H1 (cell line): ENCODE measurements at regions not wholly inside any gene's neighbourhood (a gene's known extent, or its start where the extent isn't known, plus 50 kb on each side); places are given as distances from the start of the nearest gene placed in this dataset.

Experiments used
- CTCF ChIA-PET: fragments of 300-600 bp; sonication (Branson Sonifier 250); formaldehyde crosslinking; loops from one replicate; lab custom pipeline; 2021; ENCODE audit not compliant: partially characterized antibody; lab: Charles Lee
- POLR2A ChIA-PET: fragments of 300-600 bp; sonication (Branson Sonifier 250); formaldehyde crosslinking; loops from one replicate; lab custom pipeline; 2021; ENCODE audit warnings: inconsistent platforms; ENCODE audit not compliant: partially characterized antibody; lab: Charles Lee
- DNase-seq, 2 experiments: peaks; one replicate each; pipeline versions ENCODE4 v3.0.0 to v3.0.0-alpha.2; 2010 to 2022; ENCODE audit warnings: low spot score in 2 of 2, low read depth in 1 of 2, mixed read lengths in 1 of 2
- FAIRE-seq: peaks from 2 replicates; lab custom pipeline; 2011; peaks lifted over from hg19 to GRCh38; lab: Jason Lieb, UNC
- H2AFZ ChIP-seq: 2 replicates; pipeline ENCODE4 v1.8.1; 2012; ENCODE audit warnings: low read length, inconsistent platforms
- H2AK5ac ChIP-seq: 2 replicates; pipeline ENCODE4 v1.6.1; 2013; ENCODE audit warnings: low read depth, low read length
- H2BK120ac ChIP-seq: replicated peaks from 2 replicates; pipeline ENCODE3; 2013; ENCODE audit warnings: low read depth, low read length, inconsistent platforms
- H2BK12ac ChIP-seq: 2 replicates; pipeline ENCODE4 v1.6.1; 2013; ENCODE audit warnings: low read depth, low read length
- H2BK15ac ChIP-seq: 2 replicates; pipeline ENCODE4 v1.6.1; 2013; ENCODE audit warnings: low read length
- H2BK20ac ChIP-seq: 2 replicates; pipeline ENCODE4 v1.6.1; 2013; ENCODE audit warnings: low read length
- H2BK5ac ChIP-seq: 2 replicates; pipeline ENCODE4 v1.6.1; 2013; ENCODE audit warnings: low read depth, low read length
- H3K14ac ChIP-seq: 2 replicates; pipeline ENCODE4 v1.6.1; 2013; ENCODE audit warnings: inconsistent platforms; ENCODE audit not compliant: insufficient read length
- H3K18ac ChIP-seq: 2 replicates; pipeline ENCODE4 v1.6.1; 2013; ENCODE audit warnings: low read length; ENCODE audit errors: extremely low read depth
- H3K23ac ChIP-seq: 2 replicates; pipeline ENCODE4 v1.6.1; 2013; ENCODE audit warnings: inconsistent platforms; ENCODE audit not compliant: insufficient read length
- H3K23me2 ChIP-seq: 2 replicates; pipeline ENCODE4 v1.6.1; 2013; ENCODE audit warnings: low read depth, low read length
- H3K27ac ChIP-seq: 2 replicates; pipeline ENCODE4 v1.6.1; 2011; ENCODE audit warnings: low read depth, low read length, inconsistent platforms
- H3K27me3 ChIP-seq, 4 experiments: replicated peaks in 1 of 4; 1 replicate in 1 of 4; 2 replicates in 3 of 4; pipeline versions ENCODE4 v1.6.1 to v1.8.1; 2011 to 2013; ENCODE audit warnings: low read length in 3 of 4, mild to moderate bottlenecking in 3 of 4, inconsistent platforms in 2 of 4, mixed read lengths in 2 of 4, moderate library complexity in 1 of 4; ENCODE audit not compliant: control insufficient read depth in 3 of 4, insufficient read depth in 3 of 4; ENCODE audit errors: extremely low read depth in 1 of 4
- H3K36me3 ChIP-seq, 4 experiments: 2 replicates each; pipeline versions ENCODE4 v1.6.1 to v1.8.1; 2011 to 2013; ENCODE audit warnings: mild to moderate bottlenecking in 4 of 4, low read length in 3 of 4, moderate library complexity in 2 of 4, control low read depth in 1 of 4, inconsistent platforms in 1 of 4; ENCODE audit not compliant: insufficient read depth in 4 of 4, control insufficient read depth in 2 of 4
- H3K4ac ChIP-seq: replicated peaks from 2 replicates; pipeline ENCODE3; 2013; ENCODE audit warnings: low read length, low read depth, mixed read lengths, inconsistent platforms; ENCODE audit not compliant: insufficient read length
- H3K4me1 ChIP-seq, 4 experiments: replicated peaks in 1 of 4; 1 replicate in 1 of 4; 2 replicates in 3 of 4; pipeline versions ENCODE4 v1.6.1 to v1.8.1; 2011 to 2013; ENCODE audit warnings: low read length in 3 of 4, inconsistent platforms in 2 of 4, mixed read lengths in 1 of 4; ENCODE audit not compliant: insufficient read depth in 4 of 4, control insufficient read depth in 3 of 4
- H3K4me2 ChIP-seq, 2 experiments: 2 replicates each; pipeline versions ENCODE4 v1.6.1 to v1.8.1; 2011 to 2013; ENCODE audit warnings: low read depth in 2 of 2, low read length in 2 of 2, control low read depth in 1 of 2, inconsistent platforms in 1 of 2, mild to moderate bottlenecking in 1 of 2; ENCODE audit not compliant: insufficient read depth in 1 of 2
- H3K4me3 ChIP-seq, 4 experiments: fragments of 200-600, 300-600 bp in 1 of 4; sonication (generic), shearing (Covaris generic), sonication (Bioruptor Twin) in 1 of 4; 2 replicates each; pipeline versions ENCODE4 v1.5.1 to v1.8.1; 2011 to 2016; ENCODE audit warnings: low read length in 4 of 4, low read depth in 3 of 4, control low read depth in 2 of 4, inconsistent platforms in 2 of 4, mild to moderate bottlenecking in 2 of 4, mixed read lengths in 1 of 4, moderate library complexity in 1 of 4; ENCODE audit not compliant: insufficient read depth in 2 of 4; ENCODE audit errors: extremely low read depth in 1 of 4
- H3K56ac ChIP-seq: replicated peaks from 2 replicates; pipeline ENCODE3; 2013; ENCODE audit warnings: low read depth, mild to moderate bottlenecking, mixed read lengths, low read length, inconsistent platforms; ENCODE audit not compliant: insufficient read length
- H3K79me1 ChIP-seq: 2 replicates; pipeline ENCODE4 v1.6.1; 2013; ENCODE audit warnings: low read depth, low read length, control low read depth
- H3K79me2 ChIP-seq, 2 experiments: 2 replicates each; pipeline versions ENCODE4 v1.6.1 to v1.8.1; 2012 to 2013; ENCODE audit warnings: low read length in 2 of 2, mild to moderate bottlenecking in 2 of 2, inconsistent platforms in 1 of 2; ENCODE audit not compliant: insufficient read depth in 2 of 2, control insufficient read depth in 1 of 2
- H3K9ac ChIP-seq, 4 experiments: replicated peaks in 1 of 4; 1 replicate in 1 of 4; 2 replicates in 3 of 4; pipeline versions ENCODE4 v1.6.1 to v1.8.1; 2011 to 2013; ENCODE audit warnings: low read depth in 3 of 4, low read length in 3 of 4, control low read depth in 2 of 4, mild to moderate bottlenecking in 2 of 4, moderate library complexity in 2 of 4, inconsistent platforms in 1 of 4; ENCODE audit errors: extremely low read depth in 1 of 4
- H3K9me3 ChIP-seq, 2 experiments: 2 replicates each; pipeline versions ENCODE4 v1.6.1 to v1.8.1; 2012 to 2013; ENCODE audit warnings: mild to moderate bottlenecking in 2 of 2, moderate library complexity in 2 of 2, control low read depth in 1 of 2, inconsistent platforms in 1 of 2, low read depth in 1 of 2, low read length in 1 of 2, mixed read lengths in 1 of 2; ENCODE audit not compliant: insufficient read depth in 2 of 2
- H4K20me1 ChIP-seq, 2 experiments: replicated peaks in 1 of 2; 2 replicates each; pipeline versions ENCODE3 to v1.8.1; 2011 to 2013; ENCODE audit warnings: inconsistent platforms in 2 of 2, low read length in 2 of 2, mild to moderate bottlenecking in 1 of 2; ENCODE audit not compliant: insufficient read depth in 2 of 2, control insufficient read depth in 1 of 2
- H4K5ac ChIP-seq: 2 replicates; pipeline ENCODE4 v1.6.1; 2013; ENCODE audit warnings: low read length, low read depth, mixed read lengths, inconsistent platforms; ENCODE audit not compliant: insufficient read length
- H4K8ac ChIP-seq: 2 replicates; pipeline ENCODE4 v1.8.0; 2013; ENCODE audit warnings: mild to moderate bottlenecking, moderate library complexity, low read length, inconsistent platforms; ENCODE audit not compliant: insufficient read depth; ENCODE audit errors: extremely low read depth
- H4K91ac ChIP-seq: replicated peaks from 2 replicates; pipeline ENCODE3; 2013; ENCODE audit warnings: low read length, mixed read lengths, inconsistent platforms; ENCODE audit not compliant: insufficient read length
- BRCA1 ChIP-seq: IDR thresholded peaks from 2 replicates; pipeline ENCODE4 v1.6.1; 2012; ENCODE audit warnings: low read depth, low read length, improper control_type of control experiment
- CBX5 ChIP-seq: fragments of 300-800, 300-1000 bp; sonication (generic); IDR thresholded peaks from 2 replicates; pipeline ENCODE4 v1.7.1; 2016; ENCODE audit warnings: antibody characterized with exemption, low read length, low read depth
- CEBPB ChIP-seq: IDR thresholded peaks from 2 replicates; pipeline ENCODE4 v1.6.1; 2012; ENCODE audit warnings: low read depth, low read length
- CTCF ChIP-seq, 3 experiments: IDR thresholded peaks; 1 replicate in 2 of 3; 2 replicates in 1 of 3; pipeline versions ENCODE4 v1.5.1 to v1.6.1; 2011; ENCODE audit warnings: low read length in 3 of 3, mild to moderate bottlenecking in 3 of 3, inconsistent platforms in 2 of 3, low read depth in 1 of 3, moderate library complexity in 1 of 3; ENCODE audit not compliant: insufficient read depth in 1 of 3; ENCODE audit errors: control extremely low read depth in 1 of 3
- MAFK ChIP-seq: IDR thresholded peaks from 2 replicates; pipeline ENCODE4 v1.6.1; 2012; ENCODE audit warnings: low read depth, mild to moderate bottlenecking, improper control_type of control experiment, low read length
- POU5F1 ChIP-seq: IDR thresholded peaks from 2 replicates; pipeline ENCODE4 v1.6.1; 2011; ENCODE audit warnings: low read depth, mild to moderate bottlenecking, low read length, moderate library complexity
- RNF2 ChIP-seq: fragments of 200-900, 300-1000 bp; sonication (generic); IDR thresholded peaks from 2 replicates; pipeline ENCODE4 v1.7.1; 2016; ENCODE audit warnings: borderline replicate concordance, low read depth, mild to moderate bottlenecking, antibody characterized with exemption, low read length; ENCODE audit not compliant: poor library complexity, severe bottlenecking; ENCODE audit errors: missing control alignments
- SP4 ChIP-seq: IDR thresholded peaks from 2 replicates; pipeline ENCODE4 v1.6.1; 2012; ENCODE audit warnings: low read length, inconsistent platforms
- TAF1 ChIP-seq: IDR thresholded peaks from 2 replicates; pipeline ENCODE4 v1.6.1; 2011; ENCODE audit warnings: mild to moderate bottlenecking, low read depth, low read length
- WGBS, 2 experiments: shearing (Covaris generic) in 1 of 2; methylation state at CpG; one replicate each; pipeline versions ENCODE4 v1.1.6 to v1.1.7; 2013 to 2015; ENCODE audit warnings: low lambda C conversion rate in 2 of 2, mixed read lengths in 2 of 2, inconsistent platforms in 1 of 2, low coverage in 1 of 2, missing lambda C conversion rate in 1 of 2; ENCODE audit not compliant: insufficient replicate concordance in 2 of 2, insufficient coverage in 1 of 2, insufficient read length in 1 of 2; ENCODE audit errors: extremely low coverage in 1 of 2, missing lambda C conversion rate in 1 of 2; 5-methylcytosine and 5-hydroxymethylcytosine counted together

DNA sequence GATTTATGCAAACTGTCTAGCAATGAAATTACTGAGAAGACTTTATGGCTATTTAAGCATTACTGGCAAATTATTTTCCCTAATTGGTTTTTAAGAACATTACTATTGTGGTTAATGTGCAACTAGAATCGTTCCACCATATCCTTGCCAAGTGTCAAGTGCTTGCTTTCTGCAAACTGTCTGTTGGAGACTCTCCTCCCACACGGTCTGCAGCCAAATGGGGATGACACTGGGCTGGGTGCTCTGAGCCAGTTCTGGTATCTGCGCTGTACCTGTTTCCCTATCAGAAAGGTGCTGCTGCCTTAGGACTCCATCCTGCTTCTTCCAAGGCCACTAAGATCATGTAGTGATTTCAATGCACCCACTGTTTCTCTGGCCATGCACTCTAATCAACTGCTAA, 110.4 kb downstream of the RAMP3 start:
- no peaks in the 10 kb centered on the region; a peak in 1 of 4 replicates for H3K9me3 ChIP-seq
- FAIRE-seq: no peak
- TF ChIP-seq SP4 (no peak), MAFK (no peak), RNF2 (no peak), TAF1 (no peak), BRCA1 (no peak), CBX5 (no peak), POU5F1 (no peak), CTCF (IDR thresholded peaks at IDR 0.05; ENCODE audit: control extremely low read depth in 1 of 3, insufficient read depth in 1 of 3, low read depth in 1 of 3, low read length in 3 of 3) (no peak), CEBPB (no peak)
- TF ChIP-seq, all 59 proteins: peak for 0
- H2AFZ ChIP-seq: no peak overlapping the region
- no peak for DNase-seq
- no peaks in the 10 kb centered on the region for H3K4me1 ChIP-seq
- no peaks in the 10 kb centered on the region for H3K27me3 ChIP-seq
- H3K56ac ChIP-seq: no peak overlapping the region
- H3K4me2 ChIP-seq: no peak overlapping the region
- H3K9ac ChIP-seq: no peak overlapping the region
- WGBS, 2 experiments: 82% methylated on average over 3 of the region's 3 CpGs; no CpG with 5 or more reads in 1 of the 2 experiments
- H4K5ac ChIP-seq: no peak overlapping the region
- H2BK12ac ChIP-seq: no peak overlapping the region
- no peak overlapping the region for H2BK15ac ChIP-seq
- H3K14ac ChIP-seq: no peak overlapping the region
- no peak overlapping the region for H3K23ac ChIP-seq
- CTCF ChIA-PET: interaction anchor here (1.5 to 1.6 kb wide), 2 partner anchors 7 to 9 kb away, joined by 6 to 7 read pairs; no protein-coding TSS in a partner anchor
- H3K79me1 ChIP-seq: no peaks in the 10 kb centered on the region
- POLR2A ChIA-PET: no interaction called here
- H4K20me1 ChIP-seq: no peaks in the 10 kb centered on the region
- no peak overlapping the region for H2BK120ac ChIP-seq
- no peaks in the 10 kb centered on the region for H3K23me2 ChIP-seq
- H4K8ac ChIP-seq: no peak overlapping the region
- H3K18ac ChIP-seq: no peak overlapping the region
- no peak overlapping the region for H2BK20ac ChIP-seq
- H3K4ac ChIP-seq: no peak overlapping the region
- H2AK5ac ChIP-seq: no peak overlapping the region
- H3K79me2 ChIP-seq: no peaks in the 10 kb centered on the region
- no peak overlapping the region for H2BK5ac ChIP-seq
- no peak overlapping the region for H3K4me3 ChIP-seq
- no peak overlapping the region for H3K27ac ChIP-seq
- H4K91ac ChIP-seq: no peak overlapping the region
- H3K36me3 ChIP-seq: no peaks in the 10 kb centered on the region
